Esophagus (tissue), 2 donors: ENCODE measurements at regions not wholly inside any gene's neighbourhood (a gene's known extent, or its start where the extent isn't known, plus 50 kb on each side); places are given as distances from the start of the nearest gene placed in this dataset.

ENCODE experiments used
- H3K27ac ChIP-seq, 2 donors: one replicate each; pipeline ENCODE4 v1.5.1; 2013; ENCODE audit warnings: low read depth in 2 of 2, mild to moderate bottlenecking in 2 of 2, inconsistent platforms in 1 of 2, low read length in 1 of 2, moderate library complexity in 1 of 2
- H3K27me3 ChIP-seq, 2 donors: one replicate each; pipeline ENCODE4 v1.6.1; 2013; ENCODE audit warnings: low read length in 2 of 2, control low read depth in 1 of 2, mild to moderate bottlenecking in 1 of 2; ENCODE audit not compliant: insufficient read depth in 2 of 2, control insufficient read depth in 1 of 2
- H3K36me3 ChIP-seq, 2 donors: one replicate each; pipeline ENCODE4 v1.6.1; 2013; ENCODE audit warnings: low read length in 1 of 2; ENCODE audit not compliant: control insufficient read depth in 2 of 2, insufficient read depth in 2 of 2
- H3K4me1 ChIP-seq, 2 donors: one replicate each; pipeline ENCODE4 v1.6.1; 2013; ENCODE audit warnings: low read length in 1 of 2; ENCODE audit not compliant: control insufficient read depth in 2 of 2, insufficient read depth in 2 of 2
- H3K4me3 ChIP-seq, 2 donors: one replicate each; pipeline ENCODE4 v1.5.1; 2013; ENCODE audit warnings: low read length in 2 of 2, mild to moderate bottlenecking in 2 of 2, low read depth in 1 of 2, moderate library complexity in 1 of 2
- H3K9me3 ChIP-seq, 2 donors: one replicate each; pipeline ENCODE4 v1.6.1; 2013; ENCODE audit warnings: mild to moderate bottlenecking in 2 of 2, low read depth in 1 of 2, low read length in 1 of 2, moderate library complexity in 1 of 2; ENCODE audit not compliant: control insufficient read depth in 2 of 2, insufficient read depth in 1 of 2
- WGBS, 2 donors: extraction: QIAGEN DNeasy Blood & Tissue Kit; methylation state at CpG; one replicate each; pipeline ENCODE4 v1.1.7; 2013; 5-methylcytosine and 5-hydroxymethylcytosine counted together
- donor health status: healthy with polysubstance abuse.
- donor health status: Bipolar disorder and iron deficiency.

- H3K36me3 ChIP-seq: no peaks in the 10 kb centered on the region
- WGBS, 2 donors: 95 to 100% methylated on average over 1 of the region's 1 CpG
- H3K9me3 ChIP-seq: no peaks in the 10 kb centered on the region
- H3K27ac ChIP-seq: peak overlapping the region in 1 of 2 donors; percentile 34
- H3K4me3 ChIP-seq: no peak overlapping the region
- no peaks in the 10 kb centered on the region for H3K27me3 ChIP-seq
- no peaks in the 10 kb centered on the region for H3K4me1 ChIP-seq
These were observed 159.1 kb upstream of the USP24 start for GRCh38 chr1:55374216-55374615.

DNA sequence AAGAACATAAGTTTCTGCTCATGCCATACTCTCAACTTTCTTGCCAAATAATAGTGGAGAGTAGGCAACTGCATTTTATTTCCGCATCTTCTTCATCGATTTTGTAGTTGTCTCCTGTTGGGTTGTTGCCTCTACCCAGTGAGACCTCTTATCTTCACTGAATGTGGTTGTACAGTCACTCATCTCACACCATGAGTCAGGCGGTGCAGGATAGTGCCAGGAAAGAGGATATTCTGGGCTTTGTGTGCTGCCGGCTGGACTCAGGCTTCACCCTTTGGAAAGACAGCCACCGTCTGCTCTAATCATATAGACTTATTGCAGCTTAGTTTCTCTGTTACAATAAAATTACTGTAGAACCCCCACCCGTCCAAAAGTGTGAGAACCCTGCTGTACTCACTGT lies 154.3 kb upstream of the USP24 start:
- WGBS, 2 donors: 80 to 82% methylated on average over 6 of the region's 6 CpGs
- Histone ChIP-seq H3K9me3 (no peaks in the 10 kb centered on the region), H3K36me3 (no peaks in the 10 kb centered on the region), H3K4me1 (no peaks in the 10 kb centered on the region), H3K27ac (no peak overlapping the region), H3K27me3 (peaks cover 0 to 3% of the 10 kb centered on the region in 2 donors), H3K4me3 (no peak overlapping the region)

DNA sequence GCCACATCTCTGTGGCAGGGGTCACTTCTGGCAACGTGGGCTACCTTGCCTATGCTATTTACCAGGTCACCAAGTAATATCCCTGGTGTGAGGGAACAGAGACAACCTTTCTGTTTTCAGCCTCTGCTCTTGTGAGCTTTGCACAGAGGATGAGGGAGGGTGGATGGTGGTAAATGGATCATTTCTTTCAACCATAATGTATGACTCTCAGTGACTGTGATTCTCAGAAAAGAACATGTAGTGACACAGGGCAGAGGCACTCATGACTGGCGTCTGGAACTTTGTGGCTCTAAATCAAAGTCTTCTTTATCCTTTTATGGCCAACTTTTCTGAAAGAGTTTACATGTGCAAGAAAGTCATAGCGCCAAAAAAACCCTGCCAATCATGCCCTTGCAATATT lies 153.5 kb upstream of the USP24 start:
- no peaks in the 10 kb centered on the region for H3K9me3 ChIP-seq
- WGBS, 2 donors: 50 to 79% methylated on average over 3 of the region's 3 CpGs

GRCh38 chr1:55367273-55367672 lies 152.1 kb upstream of the USP24 start:
- WGBS, 2 donors: 84 to 86% methylated on average over 7 of the region's 7 CpGs
- no peak overlapping the region for H3K27ac ChIP-seq
- peaks cover 0 to 3% of the 10 kb centered on the region in 2 donors for H3K27me3 ChIP-seq
- no peak overlapping the region for H3K4me3 ChIP-seq
- H3K36me3 ChIP-seq: no peaks in the 10 kb centered on the region
- H3K4me1 ChIP-seq: no peaks in the 10 kb centered on the region
- H3K9me3 ChIP-seq: no peaks in the 10 kb centered on the region

More for the DNA sequence above, 153.5 kb upstream of the USP24 start:
- Histone ChIP-seq H3K4me3 (no peak overlapping the region), H3K27ac (no peak overlapping the region), H3K27me3 (peaks cover 0 to 3% of the 10 kb centered on the region in 2 donors), H3K36me3 (no peaks in the 10 kb centered on the region), H3K4me1 (no peaks in the 10 kb centered on the region)

- WGBS, 2 donors: 89% methylated on average over 3 of the region's 3 CpGs
- Histone ChIP-seq H3K27ac (no peak overlapping the region), H3K9me3 (no peaks in the 10 kb centered on the region)
These were observed 149.1 kb upstream of the USP24 start for GRCh38 chr1:55364216-55364615.

DNA sequence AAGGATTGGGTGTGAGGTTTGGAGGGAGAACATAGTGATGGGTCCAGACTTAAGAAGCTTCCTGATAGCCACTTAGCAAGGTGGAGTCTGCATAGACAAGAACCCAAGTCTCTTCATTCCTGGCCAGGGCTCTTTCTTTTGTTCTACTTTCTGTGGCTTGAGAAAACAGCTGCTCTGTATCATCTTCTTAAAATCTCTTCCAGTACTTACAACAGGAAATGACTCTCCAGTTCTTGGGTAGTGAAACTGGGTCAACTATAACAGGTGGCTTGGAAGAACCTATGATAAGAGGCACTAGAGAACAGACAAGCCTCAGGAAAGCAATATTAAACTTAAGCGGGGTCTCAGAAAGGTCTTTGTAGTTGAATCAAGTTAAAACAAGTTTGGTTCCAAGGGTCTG lies 148.1 kb upstream of the USP24 start:
- Histone ChIP-seq H3K27ac (peak overlapping the region in 1 of 2 donors; percentile 45), H3K4me3 (no peak overlapping the region), H3K4me1 (no peaks in the 10 kb centered on the region), H3K27me3 (peaks cover 0 to 3% of the 10 kb centered on the region in 2 donors), H3K9me3 (no peaks in the 10 kb centered on the region), H3K36me3 (no peaks in the 10 kb centered on the region)
- 63 to 71% methylated on average over 1 of the region's 1 CpG for WGBS, 2 donors

More at GRCh38 chr1:55364216-55364615, 149.1 kb upstream of the USP24 start:
- peaks cover 0 to 3% of the 10 kb centered on the region in 2 donors for H3K27me3 ChIP-seq
- no peaks in the 10 kb centered on the region for H3K36me3 ChIP-seq
- no peaks in the 10 kb centered on the region for H3K4me1 ChIP-seq
- H3K4me3 ChIP-seq: no peak overlapping the region

DNA sequence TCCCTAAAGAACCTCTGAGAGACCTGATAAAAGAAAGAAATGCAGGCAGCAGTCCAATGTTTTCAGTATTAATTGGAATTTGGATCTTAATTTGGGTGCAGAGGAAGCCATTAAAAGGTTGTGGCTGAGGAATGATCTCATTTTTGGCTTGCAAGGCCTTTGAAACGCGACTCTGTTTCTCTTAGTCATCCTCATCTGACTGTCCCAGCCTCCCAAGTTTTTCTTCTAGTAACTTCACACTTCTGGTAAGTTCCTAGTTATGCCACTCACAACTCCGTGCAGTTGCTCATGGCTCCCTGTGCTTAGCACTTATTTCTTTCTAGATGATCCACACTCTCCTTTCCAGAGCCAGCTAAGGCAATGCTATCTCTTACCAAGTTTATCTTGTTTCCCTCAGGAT lies 147.4 kb upstream of the USP24 start:
- Histone ChIP-seq H3K36me3 (no peaks in the 10 kb centered on the region), H3K27ac (no peak overlapping the region), H3K9me3 (no peaks in the 10 kb centered on the region), H3K27me3 (no peaks in the 10 kb centered on the region), H3K4me3 (no peak overlapping the region), H3K4me1 (no peaks in the 10 kb centered on the region)
- WGBS, 2 donors: 30 to 50% methylated on average over 3 of the region's 3 CpGs

- no peaks in the 10 kb centered on the region for H3K27me3 ChIP-seq
- WGBS, 2 donors: 80 to 87% methylated on average over 3 of the region's 3 CpGs
- no peak overlapping the region for H3K4me3 ChIP-seq
- no peaks in the 10 kb centered on the region for H3K9me3 ChIP-seq
- no peak overlapping the region for H3K27ac ChIP-seq
- no peaks in the 10 kb centered on the region for H3K36me3 ChIP-seq
- no peaks in the 10 kb centered on the region for H3K4me1 ChIP-seq
These were observed 144.4 kb upstream of the USP24 start for GRCh38 chr1:55359611-55360010.

GRCh38 chr1:55358581-55358980 lies 143.4 kb upstream of the USP24 start:
- H3K9me3 ChIP-seq: no peaks in the 10 kb centered on the region
- no peaks in the 10 kb centered on the region for H3K36me3 ChIP-seq
- H3K27ac ChIP-seq: no peak overlapping the region
- no peaks in the 10 kb centered on the region for H3K27me3 ChIP-seq
- no peaks in the 10 kb centered on the region for H3K4me1 ChIP-seq
- H3K4me3 ChIP-seq: no peak overlapping the region

- Histone ChIP-seq H3K27ac (no peak overlapping the region), H3K4me3 (no peak overlapping the region), H3K27me3 (no peaks in the 10 kb centered on the region), H3K36me3 (no peaks in the 10 kb centered on the region), H3K4me1 (no peaks in the 10 kb centered on the region), H3K9me3 (no peaks in the 10 kb centered on the region)
- WGBS, 2 donors: 89 to 93% methylated on average over 4 of the region's 4 CpGs
These were observed 140.4 kb upstream of the USP24 start for GRCh38 chr1:55355549-55355948.
